NCI-H526 treated with DMSO at 0.1 percent for 48 hours (cell line): ENCODE measurements at regions not wholly inside any gene's neighbourhood (a gene's known extent, or its start where the extent isn't known, plus 50 kb on each side); places are given as distances from the start of the nearest gene placed in this dataset.
"Not testable (repeated sequence)": the region's sequence is repeated elsewhere in the genome, so short reads cannot be mapped to it uniquely, and the experiment has no call there.

Source experiments
- DNase-seq: peaks from one replicate; lab custom pipeline; 2025; lab: John Stamatoyannopoulos, UW

DNA sequence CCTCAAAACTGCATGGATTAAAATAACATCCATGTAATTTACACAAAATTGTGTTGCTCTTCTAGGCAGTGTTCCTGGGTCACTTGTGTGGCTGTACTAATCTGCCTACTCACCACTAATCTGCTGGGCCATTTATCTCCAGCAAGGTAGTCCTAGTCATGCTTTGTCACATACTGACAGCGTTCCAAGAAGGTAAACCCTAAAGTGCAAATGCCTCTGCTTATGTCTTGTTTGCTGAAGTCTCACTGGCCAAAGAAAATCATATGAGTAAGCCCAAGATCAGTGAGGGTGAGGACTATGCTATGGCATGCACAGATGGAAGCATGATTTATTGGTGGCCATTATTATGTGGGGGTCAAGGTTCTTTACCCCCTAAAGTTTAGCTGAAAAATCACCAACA lies 630.2 kb upstream of the LUZP2 start:
- DNase-seq = no peak

DNA sequence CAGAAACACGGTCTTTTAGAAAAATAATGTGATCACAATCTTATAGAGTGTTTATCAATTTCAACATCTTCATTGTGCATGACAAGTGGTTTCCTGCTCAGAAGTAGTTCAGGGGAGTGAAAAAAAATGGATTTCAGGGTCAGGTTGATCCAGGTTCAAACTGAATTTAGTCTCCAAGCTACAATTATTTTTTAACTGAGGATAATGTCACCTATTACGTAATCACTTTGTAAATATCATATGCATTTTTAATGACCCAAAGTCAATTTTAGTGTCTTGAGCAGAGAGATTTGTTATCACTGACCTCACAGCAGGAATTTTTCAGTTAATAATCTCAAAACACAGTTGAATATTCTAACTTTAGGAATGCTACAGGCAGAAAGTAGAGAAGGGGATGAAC lies 627.2 kb upstream of the LUZP2 start:
- no peak for DNase-seq

DNA sequence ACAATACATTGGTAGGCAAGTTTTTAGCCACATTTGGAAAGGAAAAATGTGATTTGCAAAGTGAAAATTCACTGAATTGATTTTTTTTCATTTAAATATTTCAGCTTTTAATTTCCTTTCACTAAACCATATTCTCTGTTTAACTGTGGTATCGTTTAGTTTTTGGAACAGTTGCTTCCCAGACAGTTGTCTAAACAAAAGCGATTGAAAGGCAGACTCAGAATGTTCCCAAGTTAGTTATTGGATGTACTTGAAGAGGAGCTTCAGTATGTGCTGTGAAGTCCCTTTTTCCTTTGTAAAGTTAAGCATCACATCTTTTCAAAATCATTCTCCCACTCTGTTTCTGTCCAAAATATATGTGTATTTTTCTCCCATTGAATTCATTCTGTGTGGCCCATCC lies 623.4 kb upstream of the LUZP2 start:
- no peak for DNase-seq

DNA sequence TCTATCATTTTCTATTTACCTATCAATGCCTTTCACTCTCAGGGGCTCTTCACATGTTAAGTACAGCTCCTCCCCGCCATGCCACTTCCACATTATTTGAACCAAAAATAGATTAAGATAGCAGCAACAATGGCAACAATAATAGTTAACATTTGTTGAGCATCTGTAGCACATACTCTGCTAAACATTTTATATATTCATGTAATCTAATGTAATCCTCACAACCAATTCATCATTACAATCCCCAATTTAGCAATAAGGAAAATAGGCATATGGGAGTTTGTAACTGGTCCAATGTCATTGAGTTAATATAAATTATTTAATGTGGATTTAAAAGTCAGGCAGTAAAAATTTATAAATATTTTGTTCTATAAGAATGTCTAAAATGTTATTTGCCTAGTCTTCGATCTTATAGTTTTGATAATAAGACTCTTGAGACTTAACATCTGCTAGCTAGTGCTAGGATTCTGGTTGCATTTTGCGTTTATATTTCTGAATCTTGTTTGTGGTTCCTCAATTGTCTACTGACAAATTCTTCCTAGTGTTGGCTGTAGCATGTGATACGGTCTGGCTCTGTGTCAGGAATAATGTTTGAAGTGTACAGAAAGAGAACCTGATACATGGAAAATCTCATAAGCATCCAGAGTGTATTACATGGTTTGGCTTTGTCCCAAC lies 621.5 kb upstream of the LUZP2 start:
- DNase-seq = no peak

DNA sequence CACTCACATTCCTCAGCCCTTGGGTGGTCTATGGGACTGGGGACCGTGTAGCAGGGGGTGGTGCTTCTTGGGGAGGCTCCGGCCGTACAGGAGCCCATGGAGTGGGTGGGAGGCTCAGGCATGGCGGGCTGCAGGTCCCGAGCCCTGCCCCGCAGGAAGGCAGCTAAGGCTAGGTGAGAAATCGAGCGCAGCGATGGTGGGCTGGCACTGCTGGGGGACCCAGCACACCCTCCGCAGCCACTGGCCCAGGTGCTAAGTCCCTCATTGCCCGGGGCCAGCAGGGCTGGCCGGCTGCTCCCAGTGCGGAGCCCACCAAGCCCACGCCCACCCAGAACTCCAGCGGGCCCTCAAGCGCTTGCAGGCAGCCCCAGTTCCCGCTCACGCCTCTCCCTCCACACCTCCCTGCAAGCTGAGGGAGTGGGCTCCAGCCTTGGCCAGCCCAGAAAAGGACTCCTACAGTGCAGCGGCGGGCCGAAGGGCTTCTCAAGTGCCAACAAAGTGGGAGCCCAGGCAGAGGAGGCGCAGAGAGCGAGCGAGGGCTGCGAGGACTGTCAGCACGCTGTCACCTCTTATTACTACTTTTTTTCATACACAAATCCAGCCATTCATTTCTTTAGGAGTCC lies 613.3 kb upstream of the LUZP2 start:
- DNase-seq = not testable (repeated sequence)

DNA sequence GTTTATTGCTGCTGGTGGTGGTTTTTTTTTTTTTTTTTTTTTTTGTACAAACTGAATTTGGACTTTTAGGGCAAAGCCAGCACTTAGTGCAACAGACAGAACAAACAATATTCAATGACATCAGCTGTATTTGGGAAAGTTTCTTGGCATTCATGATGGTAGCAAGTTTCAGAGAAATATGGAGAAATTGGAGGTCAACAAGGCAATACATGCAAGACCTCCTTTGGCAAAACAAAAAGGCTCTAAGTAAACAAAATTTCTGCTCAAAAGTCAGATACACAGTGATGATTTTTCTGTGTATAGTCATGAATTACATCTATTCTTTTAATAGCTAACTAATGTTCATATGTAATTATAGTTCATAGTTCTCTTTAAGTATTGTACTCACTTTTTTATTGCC lies 612.5 kb upstream of the LUZP2 start:
- DNase-seq = no peak

DNA sequence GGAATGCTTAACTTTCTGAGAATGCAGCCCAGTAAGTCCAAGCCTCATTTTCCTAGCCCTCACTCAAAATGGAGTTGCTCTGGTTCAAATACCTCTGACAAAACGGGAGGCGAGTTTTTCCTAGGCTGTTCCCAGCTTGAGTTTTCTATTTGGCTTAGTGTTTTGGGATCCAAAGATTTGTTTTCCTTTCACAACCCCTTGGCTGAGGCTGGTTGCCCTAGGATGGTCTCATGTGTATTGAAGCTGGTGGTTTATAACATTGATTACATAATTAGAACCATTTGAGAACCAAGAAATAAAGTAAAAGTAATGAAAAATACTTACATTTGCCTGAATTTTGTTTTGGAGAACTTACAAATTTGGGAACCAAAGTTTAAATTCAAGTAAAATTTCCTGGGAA lies 611.1 kb upstream of the LUZP2 start:
- no peak for DNase-seq

DNA sequence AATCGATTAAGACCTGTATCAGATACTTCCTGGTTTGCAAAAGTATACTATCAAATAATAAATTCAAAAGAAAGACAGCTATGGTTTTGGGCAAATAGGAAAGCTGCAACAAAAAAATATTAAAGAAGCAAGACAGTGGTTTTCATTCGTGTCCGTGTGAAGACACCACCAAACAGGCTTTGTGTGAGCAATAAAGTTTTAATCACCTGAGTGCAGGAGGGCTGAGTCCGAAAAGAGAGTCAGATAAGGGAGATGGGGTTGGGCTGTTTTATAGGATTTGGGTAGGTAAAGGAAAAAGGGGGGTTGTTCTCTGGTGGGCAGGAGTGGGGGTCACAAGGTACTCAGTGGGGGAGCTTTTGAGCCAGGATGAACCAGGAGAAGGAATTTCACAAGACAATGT lies 609.7 kb upstream of the LUZP2 start:
- DNase-seq = not testable (repeated sequence)

DNA sequence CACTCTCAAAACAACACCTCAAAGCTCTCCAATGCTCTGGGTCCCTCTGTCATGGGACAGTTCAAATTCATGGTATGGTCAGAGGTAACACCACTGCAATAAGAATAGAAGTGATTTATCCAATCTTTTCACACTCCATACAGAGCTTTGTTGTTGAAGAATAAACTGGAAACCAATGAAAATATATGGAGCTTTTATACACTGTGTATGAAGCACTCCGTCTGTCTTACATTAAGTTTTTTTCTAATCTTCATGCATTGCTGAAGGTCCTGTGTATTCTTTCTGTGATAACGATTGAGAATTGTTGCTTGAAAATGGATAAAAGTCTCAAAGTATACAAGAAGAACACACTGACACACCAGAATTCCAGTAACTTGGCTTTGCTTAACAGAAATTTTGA lies 603.7 kb upstream of the LUZP2 start:
- DNase-seq = no peak

DNA sequence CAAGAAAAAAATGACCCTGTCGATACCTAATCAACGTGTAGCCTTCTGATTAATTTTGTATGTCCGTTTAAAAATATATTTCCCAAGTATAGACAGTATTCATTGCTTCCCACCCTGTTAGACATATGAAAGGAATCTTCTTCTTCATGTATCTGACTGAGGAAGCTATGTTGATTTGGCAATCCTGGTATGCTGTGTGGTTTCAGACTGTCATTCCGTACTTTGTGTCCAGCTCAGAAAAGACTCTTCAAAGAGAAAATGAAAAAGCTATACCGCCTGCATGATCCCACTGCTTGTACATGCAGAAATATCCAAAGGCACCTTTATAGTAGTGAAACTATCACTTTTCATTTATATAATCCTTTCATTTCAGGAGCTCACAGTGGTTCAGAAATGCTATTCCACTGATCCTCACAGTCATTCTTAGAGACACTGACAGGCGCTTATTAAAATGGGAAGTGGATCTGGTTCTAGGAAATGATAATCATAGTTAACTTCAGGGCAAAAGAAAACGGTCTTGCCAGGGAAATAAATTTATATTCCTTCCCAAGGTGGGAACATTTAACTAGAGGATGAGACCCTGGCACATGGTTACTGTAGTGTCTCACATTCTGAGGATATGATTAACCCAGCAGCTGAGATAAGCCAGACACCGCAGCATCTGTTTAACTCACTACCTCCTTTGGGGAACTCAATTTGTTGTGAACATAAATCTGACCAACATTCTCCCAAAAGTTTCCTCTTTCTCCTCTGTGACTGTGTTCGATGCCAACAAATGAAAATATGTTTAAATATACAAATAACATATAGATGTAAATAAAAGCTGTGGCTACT lies 599.2 kb upstream of the LUZP2 start:
- no peak for DNase-seq

DNA sequence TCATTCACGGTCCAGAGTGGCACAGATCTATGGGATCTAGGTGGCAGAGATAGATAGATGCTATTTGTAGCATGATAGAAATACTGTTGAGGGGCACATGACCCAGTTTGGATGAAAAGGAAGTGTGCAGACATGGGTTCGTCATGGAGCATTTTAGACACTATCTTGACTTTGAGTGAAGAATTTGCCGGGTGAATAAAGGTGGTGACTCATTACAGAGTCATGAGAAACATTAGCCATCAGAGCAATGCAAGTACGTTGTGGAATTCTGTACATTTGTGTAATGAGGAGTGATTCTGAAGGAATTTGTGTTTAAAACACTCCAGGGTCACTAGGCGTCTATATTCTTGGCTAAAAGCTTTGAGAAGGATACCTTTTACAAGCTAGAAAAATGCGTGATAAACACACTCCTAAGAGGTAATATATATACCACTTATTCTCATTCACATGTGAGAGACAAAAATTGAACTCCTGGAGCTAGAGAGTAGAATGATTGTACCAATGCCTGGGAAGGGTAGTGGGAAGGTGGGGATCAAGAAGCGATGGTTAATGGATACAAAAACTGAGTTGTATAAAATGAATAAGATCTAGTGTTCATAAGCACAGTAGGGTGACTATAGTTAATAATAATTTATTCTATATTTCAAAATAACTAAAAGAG lies 593.7 kb upstream of the LUZP2 start:
- no peak for DNase-seq

DNA sequence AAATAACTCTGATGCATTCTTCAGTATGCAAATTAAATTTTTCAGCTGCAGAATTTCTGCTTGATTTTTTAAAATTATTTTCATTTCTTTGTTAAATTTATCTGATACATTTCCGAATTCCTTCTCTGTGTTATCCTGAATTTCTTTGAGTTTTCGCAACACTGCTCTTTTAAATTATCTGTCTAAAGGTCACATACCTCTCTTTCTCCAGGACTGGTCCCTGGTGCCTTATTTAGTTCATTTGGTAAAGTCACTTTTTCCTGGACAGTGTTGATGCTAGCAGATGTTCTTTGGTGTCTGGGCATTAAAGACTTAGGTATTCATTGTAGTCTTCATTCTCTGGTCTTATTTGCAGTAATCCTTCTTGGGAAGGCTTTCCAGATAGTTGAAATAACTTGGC lies 577.4 kb upstream of the LUZP2 start:
- no peak for DNase-seq

DNA sequence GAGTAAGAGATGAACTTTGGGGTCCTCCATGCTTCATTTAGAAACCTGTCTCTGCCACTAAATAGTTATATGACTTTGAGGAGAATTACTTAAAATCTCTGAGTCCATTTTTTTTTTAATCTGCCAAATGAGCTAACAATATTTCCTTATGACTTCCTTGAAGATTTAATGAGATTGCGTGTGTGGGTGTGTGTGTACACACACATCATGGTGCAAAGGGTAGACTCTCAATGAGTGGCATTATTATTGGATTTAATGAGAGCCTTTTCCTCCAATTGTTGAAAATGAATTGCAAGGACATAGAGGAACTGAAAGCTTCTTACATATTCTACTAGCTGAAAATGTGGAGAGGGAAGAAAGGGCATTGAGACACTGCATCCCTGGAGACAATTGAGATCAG lies 573.5 kb upstream of the LUZP2 start:
- no peak for DNase-seq

DNA sequence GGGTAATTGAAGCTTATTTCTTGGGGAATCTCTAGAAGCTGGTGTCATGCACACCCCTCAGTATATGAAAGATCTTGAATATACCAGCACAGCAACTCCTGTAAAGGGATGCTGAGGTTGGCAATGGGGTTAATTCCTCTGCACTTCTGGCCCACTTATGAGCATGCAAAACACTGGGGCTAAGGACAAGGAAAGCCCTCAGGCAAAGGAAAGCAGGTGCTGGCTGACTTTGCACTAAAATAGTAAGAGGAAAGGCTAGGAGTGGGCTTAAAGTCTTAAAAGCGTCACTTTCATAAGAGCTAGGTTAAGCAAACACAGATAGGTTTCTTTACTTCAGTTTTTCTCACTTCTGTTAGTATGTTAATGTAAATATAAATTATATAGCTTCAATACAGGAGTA lies 572.6 kb upstream of the LUZP2 start:
- peak; percentile 54 for DNase-seq

DNA sequence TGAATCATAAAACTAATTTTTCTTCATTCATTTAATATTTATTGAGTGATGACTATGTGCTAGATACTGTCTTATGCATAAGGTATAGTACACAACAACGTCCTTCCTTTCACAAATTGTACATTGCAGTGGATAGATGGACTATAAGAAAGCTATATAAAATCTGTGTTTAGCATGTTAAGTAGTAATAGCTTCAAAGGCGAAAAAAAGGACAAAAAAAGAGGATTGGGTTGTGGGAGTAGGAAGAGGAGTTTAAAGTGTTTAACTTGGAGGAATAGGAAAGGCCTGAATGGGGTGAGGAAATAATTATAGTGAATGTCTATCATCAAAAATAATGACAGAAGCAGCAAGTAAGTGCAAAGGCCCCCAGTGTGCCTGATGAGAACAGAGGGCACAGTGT lies 565.4 kb upstream of the LUZP2 start:
- DNase-seq = no peak

DNA sequence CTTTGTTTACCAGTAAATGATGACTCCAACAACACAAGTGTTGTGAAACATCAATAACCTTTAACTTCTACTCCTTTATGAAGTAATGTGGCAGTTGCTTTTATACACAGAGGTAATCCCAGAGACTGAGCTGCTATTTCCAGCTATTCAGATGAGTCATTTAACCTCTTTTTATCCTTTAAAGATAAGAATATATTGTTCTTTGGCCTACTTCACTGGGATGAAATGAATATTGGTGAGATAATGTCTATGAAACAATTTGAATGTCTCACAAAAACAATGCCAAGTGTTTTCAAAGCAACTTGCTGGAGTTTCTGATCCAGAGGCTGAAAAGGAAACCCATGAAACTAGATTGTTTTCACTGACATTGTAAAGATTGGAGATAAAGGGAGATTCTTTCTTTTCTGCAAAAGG lies 564.4 kb upstream of the LUZP2 start:
- no peak for DNase-seq

DNA sequence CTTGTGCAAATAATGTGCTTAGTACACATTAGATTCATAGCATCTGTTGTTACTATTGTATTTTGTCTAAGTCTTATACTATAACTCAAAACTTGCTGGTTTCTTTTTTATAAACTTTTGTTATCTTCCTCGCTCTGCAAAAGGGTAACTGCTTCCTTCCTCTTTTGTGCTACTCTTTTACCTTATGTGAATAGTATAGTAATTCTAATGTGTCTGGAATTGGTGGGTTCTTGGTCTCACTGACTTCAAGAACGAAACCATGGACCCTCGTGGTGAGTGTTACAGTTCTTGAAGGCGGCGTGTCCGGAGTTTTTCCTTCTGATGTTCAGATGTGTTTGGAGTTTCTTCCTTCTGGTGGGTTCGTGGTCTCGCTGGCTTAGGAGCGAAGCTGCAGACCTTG lies 563.1 kb upstream of the LUZP2 start:
- no peak for DNase-seq

DNA sequence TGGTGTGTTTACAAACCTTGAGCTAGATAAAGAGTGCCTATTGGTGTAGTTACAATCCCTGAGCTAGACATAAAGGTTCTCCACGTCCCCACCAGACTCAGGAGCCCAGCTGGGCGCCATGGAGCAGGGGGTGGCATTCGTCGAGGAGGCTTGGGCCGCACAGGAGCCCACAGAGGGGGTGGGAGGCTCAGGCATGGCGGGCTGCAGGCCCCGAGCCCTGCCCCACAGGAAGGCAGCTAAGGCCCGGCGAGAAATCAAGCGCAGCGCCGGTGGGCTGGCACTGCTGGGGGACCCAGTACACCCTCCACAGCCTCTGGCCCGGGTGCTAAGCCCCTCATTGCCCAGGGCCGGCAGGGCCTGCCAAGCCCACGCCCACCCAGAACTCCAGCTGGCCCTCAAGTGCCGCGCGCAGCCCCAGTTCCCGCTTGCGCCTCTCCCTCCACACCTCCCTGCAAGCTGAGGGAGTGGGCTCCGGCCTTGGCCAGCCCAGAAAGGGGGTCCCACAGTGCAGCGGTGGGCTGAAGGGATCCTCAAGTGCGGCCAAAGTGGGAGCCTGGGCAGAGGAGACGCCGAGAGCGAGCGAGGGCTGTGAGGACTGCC lies 562.1 kb upstream of the LUZP2 start:
- not testable (repeated sequence) for DNase-seq

DNA sequence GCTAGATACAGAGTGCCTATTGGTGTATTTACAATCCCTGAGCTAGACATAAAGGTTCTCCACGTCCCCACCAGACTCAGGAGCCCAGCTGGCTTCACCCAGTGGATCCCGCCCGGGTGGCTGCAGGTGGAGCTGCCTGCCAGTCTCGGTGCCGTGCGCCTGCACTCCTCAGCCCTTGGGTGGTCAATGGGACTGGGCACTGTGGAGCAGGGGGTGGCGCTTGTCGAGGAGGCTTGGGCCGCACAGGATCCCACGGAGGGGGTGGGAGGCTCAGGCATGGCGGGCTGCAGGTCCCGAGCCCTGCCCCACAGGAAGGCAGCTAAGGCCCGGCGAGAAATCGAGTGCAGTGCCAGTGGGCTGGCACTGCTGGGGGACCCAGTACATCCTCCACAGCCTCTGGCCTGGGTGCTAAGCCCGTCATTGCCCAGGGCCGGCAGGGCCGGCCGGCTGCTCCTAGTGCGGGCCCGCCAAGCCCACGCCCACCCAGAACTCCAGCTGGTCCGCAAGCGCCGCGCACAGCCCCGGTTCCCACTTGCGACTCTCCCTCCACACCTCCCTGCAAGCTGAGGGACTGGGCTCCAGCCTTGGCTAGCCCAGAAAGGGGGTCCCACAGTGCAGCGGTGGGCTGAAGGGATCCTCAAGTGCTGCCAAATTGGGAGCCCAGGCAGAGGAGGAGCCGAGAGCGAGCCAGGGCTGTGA lies 554.6 kb upstream of the LUZP2 start:
- DNase-seq = not testable (repeated sequence)

DNA sequence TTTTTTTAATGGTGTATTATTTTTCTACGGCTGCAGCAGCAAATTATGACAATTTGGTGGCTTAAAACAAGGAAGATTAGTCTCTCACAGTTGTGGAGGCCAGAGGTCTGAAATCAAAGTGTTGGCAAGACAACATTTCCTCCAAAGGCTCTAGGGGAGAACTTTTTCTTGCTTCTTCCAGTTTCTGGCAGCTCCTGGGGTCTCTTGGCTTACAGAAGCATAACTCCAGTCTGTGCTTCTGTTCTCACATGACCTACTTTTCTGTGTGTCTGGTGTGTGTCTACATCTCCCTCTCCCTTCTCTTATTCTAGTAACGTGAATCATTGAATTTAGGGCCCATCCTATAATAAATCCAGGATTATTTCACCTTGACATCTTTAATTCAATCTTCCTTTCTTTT lies 551.9 kb upstream of the LUZP2 start:
- no peak for DNase-seq

DNA sequence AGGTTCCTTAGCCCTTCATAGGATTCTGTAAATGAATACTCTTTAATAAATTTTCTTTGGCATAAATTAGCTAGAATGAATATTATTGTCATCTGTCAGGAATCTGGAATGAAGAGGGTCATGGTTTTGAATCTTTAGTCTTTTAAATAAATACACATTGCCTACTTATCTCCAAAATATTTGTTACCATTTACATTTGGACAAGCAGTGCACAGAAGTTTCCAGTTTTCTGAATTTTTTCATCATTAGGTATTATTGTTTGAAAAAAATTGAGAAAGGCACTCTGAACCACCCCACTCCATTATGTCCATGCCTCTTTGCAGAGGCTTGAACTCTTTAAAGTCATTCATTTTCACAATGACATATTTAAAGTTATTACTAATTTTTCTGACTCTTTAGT lies 549.0 kb upstream of the LUZP2 start:
- DNase-seq = no peak

DNA sequence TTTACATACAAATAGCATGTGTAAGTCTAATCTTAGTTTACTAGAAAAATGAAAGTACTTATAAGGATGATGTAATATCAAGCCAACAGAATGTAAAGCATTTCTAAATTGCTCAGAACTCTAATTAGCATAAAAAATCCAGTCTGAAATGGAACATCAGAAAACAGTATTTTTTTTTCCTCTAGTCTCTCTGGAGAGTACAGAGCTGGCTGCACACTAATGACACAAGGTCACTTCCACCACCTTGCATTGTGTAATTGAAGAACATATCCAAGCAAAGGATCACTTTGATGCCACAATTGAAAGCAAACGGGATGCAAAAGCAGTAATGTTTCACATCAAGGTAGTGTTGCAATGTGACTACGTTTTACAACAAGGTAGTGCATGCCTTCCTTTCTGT lies 548.0 kb upstream of the LUZP2 start:
- DNase-seq = no peak
